ENCODE measurements at regions not wholly inside any gene's neighbourhood (a gene's known extent, or its start where the extent isn't known, plus 50 kb on each side); places are given as distances from the start of the nearest gene placed in this dataset.

DNA sequence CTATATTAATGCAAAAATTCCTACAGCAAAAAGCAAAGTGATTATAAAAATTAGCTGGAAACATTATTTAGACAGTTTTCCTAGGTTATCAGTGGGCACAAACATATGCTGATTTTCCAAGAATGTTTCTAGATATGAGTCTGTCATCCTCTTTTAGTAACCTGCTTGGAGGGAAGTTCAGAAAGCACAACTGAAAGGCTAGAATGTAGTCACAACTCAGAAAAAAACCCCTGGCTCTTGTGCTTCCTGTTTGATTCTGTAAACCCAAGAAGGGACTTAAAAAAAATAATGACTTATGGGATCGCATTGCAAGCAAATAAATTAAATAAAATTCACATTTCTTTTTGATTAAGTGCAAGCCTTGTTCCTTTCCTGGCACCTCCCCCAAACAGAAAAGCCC, 708.4 kb upstream of the EPHA7 start:
- no TSS peak for BruUV-seq (replicated peaks)
- no peak for FAIRE-seq
- no peak overlapping the region for H3K9ac ChIP-seq (ENCODE audit: insufficient read depth, low read depth, low read length)
- no peaks in the 10 kb centered on the region for H3K9me3 ChIP-seq (ENCODE audit: low read length)
- DNase-seq (ENCODE audit: low spot score) = no peak
- no peaks in the 10 kb centered on the region for H3K36me3 ChIP-seq (replicated peaks in 1 of 2; ENCODE audit: control insufficient read depth in 1 of 2, insufficient read depth in 2 of 2, low read length in 2 of 2)
- no peak for ATAC-seq
- no peak overlapping the region for H3K4me2 ChIP-seq (ENCODE audit: low read depth, low read length)
- no peaks in the 10 kb centered on the region for H3K79me2 ChIP-seq (ENCODE audit: insufficient read depth, low read length)
- intact Hi-C loops (cut with micrococcal nuclease; ENCODE audit: unreplicated experiment) (no loop called here), in situ Hi-C loops (cut with HindIII; ENCODE audit: extremely low pct_ligation_motif_present, low pct_unique_long_range_greater_than_20kb) (no loop called here)
- no peak overlapping the region for H3K4me3 ChIP-seq (replicated peaks in 1 of 3; ENCODE audit: insufficient read depth in 1 of 3, low read depth in 2 of 3, low read length in 3 of 3)
- TF ChIP-seq PRMT3 (CRISPR knock-in tag; IDR thresholded peaks at IDR 0.05; ENCODE audit: borderline replicate concordance, low read depth) (no peak), RFXANK (CRISPR knock-in tag; IDR thresholded peaks at IDR 0.05) (no peak), POLR2AphosphoS2 (IDR thresholded peaks at IDR 0.05; ENCODE audit: low read depth, low read length) (no peak), ZNF7 (CRISPR knock-in tag; IDR thresholded peaks at IDR 0.05) (no peak), ELF3 (CRISPR knock-in tag; IDR thresholded peaks at IDR 0.05) (no peak), ZC3H13 (CRISPR knock-in tag; IDR thresholded peaks at IDR 0.05) (no peak), ZNF781 (CRISPR knock-in tag; IDR thresholded peaks at IDR 0.05; ENCODE audit: borderline replicate concordance, not compliant biosample characterization) (no peak), PAWR (CRISPR knock-in tag; IDR thresholded peaks at IDR 0.05; ENCODE audit: borderline replicate concordance) (no peak), ZFP1 (CRISPR knock-in tag; IDR thresholded peaks at IDR 0.05) (no peak)
- TF ChIP-seq, protein P1, sequence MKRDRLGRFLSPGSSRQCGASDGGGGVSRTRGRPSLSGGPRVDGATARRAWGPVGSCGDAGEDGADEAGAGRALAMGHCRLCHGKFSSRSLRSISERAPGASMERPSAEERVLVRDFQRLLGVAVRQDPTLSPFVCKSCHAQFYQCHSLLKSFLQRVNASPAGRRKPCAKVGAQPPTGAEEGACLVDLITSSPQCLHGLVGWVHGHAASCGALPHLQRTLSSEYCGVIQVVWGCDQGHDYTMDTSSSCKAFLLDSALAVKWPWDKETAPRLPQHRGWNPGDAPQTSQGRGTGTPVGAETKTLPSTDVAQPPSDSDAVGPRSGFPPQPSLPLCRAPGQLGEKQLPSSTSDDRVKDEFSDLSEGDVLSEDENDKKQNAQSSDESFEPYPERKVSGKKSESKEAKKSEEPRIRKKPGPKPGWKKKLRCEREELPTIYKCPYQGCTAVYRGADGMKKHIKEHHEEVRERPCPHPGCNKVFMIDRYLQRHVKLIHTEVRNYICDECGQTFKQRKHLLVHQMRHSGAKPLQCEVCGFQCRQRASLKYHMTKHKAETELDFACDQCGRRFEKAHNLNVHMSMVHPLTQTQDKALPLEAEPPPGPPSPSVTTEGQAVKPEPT (CRISPR knock-in tag; IDR thresholded peaks at IDR 0.05; ENCODE audit: low read depth) = no peak
- TF ChIP-seq, protein P2, sequence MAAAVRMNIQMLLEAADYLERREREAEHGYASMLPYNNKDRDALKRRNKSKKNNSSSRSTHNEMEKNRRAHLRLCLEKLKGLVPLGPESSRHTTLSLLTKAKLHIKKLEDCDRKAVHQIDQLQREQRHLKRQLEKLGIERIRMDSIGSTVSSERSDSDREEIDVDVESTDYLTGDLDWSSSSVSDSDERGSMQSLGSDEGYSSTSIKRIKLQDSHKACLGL (CRISPR knock-in tag; IDR thresholded peaks at IDR 0.05) = no peak
- TF ChIP-seq, protein P3, sequence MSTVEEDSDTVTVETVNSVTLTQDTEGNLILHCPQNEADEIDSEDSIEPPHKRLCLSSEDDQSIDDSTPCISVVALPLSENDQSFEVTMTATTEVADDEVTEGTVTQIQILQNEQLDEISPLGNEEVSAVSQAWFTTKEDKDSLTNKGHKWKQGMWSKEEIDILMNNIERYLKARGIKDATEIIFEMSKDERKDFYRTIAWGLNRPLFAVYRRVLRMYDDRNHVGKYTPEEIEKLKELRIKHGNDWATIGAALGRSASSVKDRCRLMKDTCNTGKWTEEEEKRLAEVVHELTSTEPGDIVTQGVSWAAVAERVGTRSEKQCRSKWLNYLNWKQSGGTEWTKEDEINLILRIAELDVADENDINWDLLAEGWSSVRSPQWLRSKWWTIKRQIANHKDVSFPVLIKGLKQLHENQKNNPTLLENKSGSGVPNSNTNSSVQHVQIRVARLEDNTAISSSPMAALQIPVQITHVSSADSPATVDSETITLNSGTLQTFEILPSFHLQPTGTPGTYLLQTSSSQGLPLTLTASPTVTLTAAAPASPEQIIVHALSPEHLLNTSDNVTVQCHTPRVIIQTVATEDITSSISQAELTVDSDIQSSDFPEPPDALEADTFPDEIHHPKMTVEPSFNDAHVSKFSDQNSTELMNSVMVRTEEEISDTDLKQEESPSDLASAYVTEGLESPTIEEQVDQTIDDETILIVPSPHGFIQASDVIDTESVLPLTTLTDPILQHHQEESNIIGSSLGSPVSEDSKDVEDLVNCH (CRISPR knock-in tag; IDR thresholded peaks at IDR 0.05) = no peak
- H3K4me1 ChIP-seq (ENCODE audit: insufficient read depth, low read length) = no peaks in the 10 kb centered on the region
- no peaks in the 10 kb centered on the region for H4K20me1 ChIP-seq (ENCODE audit: insufficient read depth, low read length)
- ChIA-PET CTCF (ENCODE audit: low intra/inter-chr PET ratio, low total read pairs) (no interaction called here), POLR2A (no interaction called here)
- H3K27ac ChIP-seq (ENCODE audit: extremely low read length, insufficient read depth, low read length) = no peak overlapping the region
- no peak overlapping the region for H2AFZ ChIP-seq (ENCODE audit: low read length)
- WGBS (ENCODE audit: low lambda C conversion rate) = 0% methylated on average over 1 of the region's 1 CpG
- H3K27me3 ChIP-seq (ENCODE audit: control insufficient read depth in 1 of 2, insufficient read depth in 2 of 2, low read length in 2 of 2) = no peaks in the 10 kb centered on the region

Data from HepG2 (cell line).